ENCODE measurements at regions not wholly inside any gene's neighbourhood (a gene's known extent, or its start where the extent isn't known, plus 50 kb on each side); places are given as distances from the start of the nearest gene placed in this dataset.

- TF ChIP-seq CTCF (IDR thresholded peaks at IDR 0.05) (no peak), POLR2A (IDR thresholded peaks at IDR 0.05) (no peak)
- intact Hi-C loops (cut with DNase I) = no loop called here
- Histone ChIP-seq H3K9me3 (no peaks in the 10 kb centered on the region), H3K4me3 (replicated peaks in 1 of 3) (no peak overlapping the region), H3K4me1 (no peaks in the 10 kb centered on the region), H3K27me3 (no peaks in the 10 kb centered on the region), H3K36me3 (no peaks in the 10 kb centered on the region), H3K27ac (no peak overlapping the region)
- WGBS, 2 donors = 81 to 88% methylated on average over 3 of the region's 3 CpGs
- no peak for DNase-seq
These were observed 816.1 kb upstream of the C9orf72 start for GRCh38 chr9:28389411-28389810.

- Histone ChIP-seq H3K9me3 (no peaks in the 10 kb centered on the region), H3K4me3 (replicated peaks in 1 of 3) (no peak overlapping the region), H3K4me1 (no peaks in the 10 kb centered on the region), H3K36me3 (no peaks in the 10 kb centered on the region), H3K27ac (no peak overlapping the region), H3K27me3 (no peaks in the 10 kb centered on the region)
- TF ChIP-seq CTCF (IDR thresholded peaks at IDR 0.05) (no peak), POLR2A (IDR thresholded peaks at IDR 0.05) (no peak)
- DNase-seq = no peak
- intact Hi-C loops (cut with DNase I) = no loop called here
These were observed 821.5 kb upstream of the C9orf72 start for GRCh38 chr9:28394774-28395173.

GRCh38 chr9:28396058-28396457 lies 822.8 kb upstream of the C9orf72 start:
- no peak for TF ChIP-seq POLR2A (IDR thresholded peaks at IDR 0.05)
- no peak for TF ChIP-seq CTCF (IDR thresholded peaks at IDR 0.05)
- Histone ChIP-seq H3K36me3 (no peaks in the 10 kb centered on the region), H3K27me3 (no peaks in the 10 kb centered on the region), H3K9me3 (no peaks in the 10 kb centered on the region), H3K4me3 (replicated peaks in 1 of 3) (no peak overlapping the region), H3K27ac (no peak overlapping the region), H3K4me1 (no peaks in the 10 kb centered on the region)
- no peak for DNase-seq
- 89 to 91% methylated on average over 4 of the region's 4 CpGs for WGBS, 2 donors
- intact Hi-C loops (cut with DNase I) = no loop called here

GRCh38 chr9:28407351-28407750 lies 834.1 kb upstream of the C9orf72 start:
- H3K9me3 ChIP-seq = no peaks in the 10 kb centered on the region
- H3K4me1 ChIP-seq = peaks cover 3 to 18% of the 10 kb centered on the region in 2 donors
- no peak overlapping the region for H3K4me3 ChIP-seq (replicated peaks in 1 of 3)
- intact Hi-C loops (cut with DNase I) = no loop called here
- H3K27ac ChIP-seq = no peak overlapping the region
- TF ChIP-seq POLR2A (IDR thresholded peaks at IDR 0.05) (no peak), CTCF (IDR thresholded peaks at IDR 0.05) (no peak)
- WGBS, 2 donors = 42 to 56% methylated on average over 3 of the region's 3 CpGs
- H3K36me3 ChIP-seq = no peaks in the 10 kb centered on the region
- no peaks in the 10 kb centered on the region for H3K27me3 ChIP-seq
- peak in 1 of 2 donors; percentile 1 for DNase-seq

GRCh38 chr9:28409919-28410318 lies 836.6 kb upstream of the C9orf72 start:
- peaks cover 3 to 18% of the 10 kb centered on the region in 2 donors for H3K4me1 ChIP-seq
- no peaks in the 10 kb centered on the region for H3K9me3 ChIP-seq
- DNase-seq = no peak
- TF ChIP-seq POLR2A (IDR thresholded peaks at IDR 0.05) (no peak), CTCF (IDR thresholded peaks at IDR 0.05) (no peak)
- intact Hi-C loops (cut with DNase I) = no loop called here
- 62 to 73% methylated on average over 1 of the region's 1 CpG for WGBS, 2 donors
- no peaks in the 10 kb centered on the region for H3K27me3 ChIP-seq
- H3K4me3 ChIP-seq (replicated peaks in 1 of 3) = no peak overlapping the region
- no peak overlapping the region for H3K27ac ChIP-seq
- H3K36me3 ChIP-seq = no peaks in the 10 kb centered on the region

All from thyroid gland (tissue), 4 donors.